ENCODE measurements at regions not wholly inside any gene's neighbourhood (a gene's known extent, or its start where the extent isn't known, plus 50 kb on each side); places are given as distances from the start of the nearest gene placed in this dataset.

GRCh38 chr10:88036126-88036525 lies 172.7 kb downstream of the PTEN start:
- Histone ChIP-seq H3K27me3 (replicated peaks in 1 of 4; ENCODE audit: control extremely low read depth in 1 of 4, control insufficient read depth in 3 of 4, insufficient read depth in 4 of 4, low read length in 3 of 4) (no peaks in the 10 kb centered on the region), H3K79me2 (ENCODE audit: control insufficient read depth, insufficient read depth, low read length) (no peaks in the 10 kb centered on the region), H3K4me1 (ENCODE audit: control insufficient read depth in 2 of 2, insufficient read depth in 2 of 2, low read length in 2 of 2) (no peaks in the 10 kb centered on the region), H3K4me2 (replicated peaks; ENCODE audit: low read depth, low read length, poor library complexity, severe bottlenecking) (no peak overlapping the region), H3K9me3 (ENCODE audit: control extremely low read depth in 1 of 3, control insufficient read depth in 2 of 3, insufficient read depth in 1 of 3, low read length in 2 of 3) (peaks cover 0 to 4% (median 0%) of the 10 kb centered on the region in 3 donors), H4K20me1 (ENCODE audit: control insufficient read depth, insufficient read depth, low read length, poor library complexity, severe bottlenecking) (no peaks in the 10 kb centered on the region), H3K9ac (ENCODE audit: low read length) (no peak overlapping the region), H3K4me3 (ENCODE audit: control extremely low read depth in 1 of 5, extremely low read depth in 1 of 5, insufficient read depth in 1 of 5, low read depth in 2 of 5, low read length in 4 of 5) (no peak overlapping the region), H3K27ac (ENCODE audit: low read length in 2 of 2) (no peak overlapping the region), H3K36me3 (replicated peaks in 1 of 2; ENCODE audit: control extremely low read depth in 1 of 2, control insufficient read depth in 1 of 2, extremely low read depth in 1 of 2, insufficient read depth in 2 of 2, low read length in 1 of 2) (no peaks in the 10 kb centered on the region), H2AFZ (ENCODE audit: insufficient read depth, low read depth, low read length, poor library complexity, severe bottlenecking) (no peak overlapping the region)
- Mint-ChIP-seq H3K9me3 (ENCODE audit: insufficient read depth) (no peaks in the 10 kb centered on the region), H3K27me3 (no peaks in the 10 kb centered on the region), H3K27ac (no peak overlapping the region), H3K4me1 (peaks cover 6% of the 10 kb centered on the region), H3K4me3 (no peak overlapping the region)
- POLR2A ChIA-PET: no interaction called here
- CTCF ChIA-PET: no interaction called here
- WGBS (ENCODE audit: insufficient coverage): 85% methylated on average over 3 of the region's 4 CpGs
- intact Hi-C loops (cut with micrococcal nuclease): no loop called here
- TF ChIP-seq EZH2 (IDR thresholded peaks at IDR 0.05; ENCODE audit: borderline replicate concordance, insufficient read depth, low read depth, low read length, poor library complexity, severe bottlenecking): no peak
- no peak for DNase-seq
- no peak for ATAC-seq (ENCODE audit: low read depth)

- H3K9me3 Mint-ChIP-seq (ENCODE audit: insufficient read depth): no peaks in the 10 kb centered on the region
- 36% methylated on average over 1 of the region's 2 CpGs for WGBS (ENCODE audit: insufficient coverage)
- H3K4me1 Mint-ChIP-seq: peaks cover 6% of the 10 kb centered on the region
- H3K4me2 ChIP-seq (replicated peaks; ENCODE audit: low read depth, low read length, poor library complexity, severe bottlenecking): no peak overlapping the region
- intact Hi-C loops (cut with micrococcal nuclease): no loop called here
- H3K79me2 ChIP-seq (ENCODE audit: control insufficient read depth, insufficient read depth, low read length): no peaks in the 10 kb centered on the region
- no peaks in the 10 kb centered on the region for H3K36me3 ChIP-seq (replicated peaks in 1 of 2; ENCODE audit: control extremely low read depth in 1 of 2, control insufficient read depth in 1 of 2, extremely low read depth in 1 of 2, insufficient read depth in 2 of 2, low read length in 1 of 2)
- no peak for TF ChIP-seq EZH2 (IDR thresholded peaks at IDR 0.05; ENCODE audit: borderline replicate concordance, insufficient read depth, low read depth, low read length, poor library complexity, severe bottlenecking)
- TF ChIP-seq CTCF (IDR thresholded peaks at IDR 0.05): no peak
- CTCF ChIA-PET: no interaction called here
- peaks cover 0 to 4% (median 0%) of the 10 kb centered on the region in 3 donors for H3K9me3 ChIP-seq (ENCODE audit: control extremely low read depth in 1 of 3, control insufficient read depth in 2 of 3, insufficient read depth in 1 of 3, low read length in 2 of 3)
- H3K27me3 ChIP-seq (replicated peaks in 1 of 4; ENCODE audit: control extremely low read depth in 1 of 4, control insufficient read depth in 3 of 4, insufficient read depth in 4 of 4, low read length in 3 of 4): no peaks in the 10 kb centered on the region
- POLR2A ChIA-PET: interaction anchor here (0.5 kb wide), 1 partner anchor 11 kb away, joined by 5 read pairs; no protein-coding TSS in a partner anchor
- H4K20me1 ChIP-seq (ENCODE audit: control insufficient read depth, insufficient read depth, low read length, poor library complexity, severe bottlenecking): no peaks in the 10 kb centered on the region
- ATAC-seq (ENCODE audit: low read depth) (no peak), DNase-seq (no peak)
- no peak overlapping the region for H2AFZ ChIP-seq (ENCODE audit: insufficient read depth, low read depth, low read length, poor library complexity, severe bottlenecking)
- H3K27me3 Mint-ChIP-seq: no peaks in the 10 kb centered on the region
- no peak overlapping the region for H3K27ac Mint-ChIP-seq
- H3K4me3 ChIP-seq (ENCODE audit: control extremely low read depth in 1 of 5, extremely low read depth in 1 of 5, insufficient read depth in 1 of 5, low read depth in 2 of 5, low read length in 4 of 5): no peak overlapping the region
- no peak overlapping the region for H3K4me3 Mint-ChIP-seq
- no peaks in the 10 kb centered on the region for H3K4me1 ChIP-seq (ENCODE audit: control insufficient read depth in 2 of 2, insufficient read depth in 2 of 2, low read length in 2 of 2)
- H3K9ac ChIP-seq (ENCODE audit: low read length): no peak overlapping the region
- no peak overlapping the region for H3K27ac ChIP-seq (ENCODE audit: low read length in 2 of 2)
These were observed 174.2 kb downstream of the PTEN start for GRCh38 chr10:88037623-88038022.

All from B cell (primary cell).